Putamen (tissue), 1 donor: ENCODE measurements at regions not wholly inside any gene's neighbourhood (a gene's known extent, or its start where the extent isn't known, plus 50 kb on each side); places are given as distances from the start of the nearest gene placed in this dataset.
"Not testable (repeated sequence)": the region's sequence is repeated elsewhere in the genome, so short reads cannot be mapped to it uniquely, and the experiment has no call there.

Experiments
- DNase-seq: peaks from one replicate; pipeline ENCODE4 v3.0.0-alpha.2; 2016; ENCODE audit warnings: low spot score

GRCh38 chr14:42482345-42482971, 875.8 kb downstream of the LRFN5 start:
- not testable (repeated sequence) for DNase-seq

- not testable (repeated sequence) for DNase-seq
Observed at GRCh38 chr14:42481714-42482113, 875.0 kb downstream of the LRFN5 start.

- no peak for DNase-seq
Observed at GRCh38 chr14:42480255-42480654, 873.6 kb downstream of the LRFN5 start.

DNA sequence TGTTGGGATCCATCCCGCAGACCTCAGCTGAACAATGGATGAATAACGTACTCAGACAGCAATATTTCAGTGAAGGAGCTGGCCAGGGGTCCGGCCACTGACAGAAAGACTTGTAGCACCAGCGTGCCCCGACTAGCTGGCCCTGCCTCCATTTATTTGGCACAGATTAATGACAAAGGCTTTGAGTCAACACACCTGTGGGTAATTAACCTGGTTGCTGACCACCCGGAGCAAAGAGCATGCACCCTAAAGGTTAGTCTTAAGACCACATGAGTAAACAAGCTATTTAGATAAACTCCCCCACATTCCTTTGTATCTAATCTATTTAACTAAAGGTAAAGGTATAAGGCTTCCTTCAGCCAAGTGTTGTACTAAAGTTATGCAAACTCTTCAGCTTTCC, 868.6 kb downstream of the LRFN5 start:
- no peak for DNase-seq

DNA sequence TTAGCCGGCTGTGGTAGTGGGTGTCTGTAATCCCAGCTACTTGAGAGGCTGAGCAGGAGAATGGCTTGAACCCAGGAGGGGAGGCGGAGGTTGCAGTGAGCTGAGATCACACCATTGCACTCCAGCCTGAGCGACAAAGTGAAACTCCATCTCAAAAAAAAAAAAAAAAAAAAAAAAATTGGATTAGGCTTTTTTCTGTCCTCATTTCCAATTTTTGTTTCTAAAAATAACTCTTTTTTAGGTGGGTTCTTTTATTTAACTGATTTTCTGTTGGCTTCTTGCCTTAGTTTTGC, 863.7 kb downstream of the LRFN5 start:
- no peak for DNase-seq

- DNase-seq = no peak
Observed at GRCh38 chr14:42469637-42470426, 863.2 kb downstream of the LRFN5 start.

GRCh38 chr14:42460673-42461072, 854.0 kb downstream of the LRFN5 start:
- no peak for DNase-seq

GRCh38 chr14:42459171-42459685, 852.6 kb downstream of the LRFN5 start:
- DNase-seq = no peak

- no peak for DNase-seq
Observed at GRCh38 chr14:42441615-42442014, 834.9 kb downstream of the LRFN5 start.

- no peak for DNase-seq
Observed at GRCh38 chr14:42437809-42438208, 831.1 kb downstream of the LRFN5 start.

DNA sequence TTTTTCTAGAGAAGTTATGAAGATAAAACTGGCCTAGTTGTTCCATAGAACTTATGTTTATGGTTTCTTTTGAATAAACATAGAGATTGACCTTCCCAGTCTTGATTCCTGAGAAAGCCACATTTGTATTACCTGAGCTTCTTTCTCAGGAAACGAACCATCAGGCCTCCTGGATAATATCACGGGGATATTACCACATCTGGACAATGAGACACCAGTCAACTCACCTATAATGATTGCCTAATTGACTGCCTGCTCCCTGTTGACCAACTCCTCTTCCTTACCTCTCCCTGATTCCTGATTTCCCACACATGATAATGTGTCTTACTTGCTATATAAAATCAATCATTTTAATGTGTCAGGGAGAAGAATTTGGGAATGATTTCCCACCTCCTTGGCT, 822.7 kb downstream of the LRFN5 start:
- DNase-seq = no peak

GRCh38 chr14:42428996-42429395, 822.3 kb downstream of the LRFN5 start:
- no peak for DNase-seq

GRCh38 chr14:42424501-42424900, 817.8 kb downstream of the LRFN5 start:
- no peak for DNase-seq

GRCh38 chr14:42421377-42422078, 814.9 kb downstream of the LRFN5 start:
- DNase-seq = no peak

DNA sequence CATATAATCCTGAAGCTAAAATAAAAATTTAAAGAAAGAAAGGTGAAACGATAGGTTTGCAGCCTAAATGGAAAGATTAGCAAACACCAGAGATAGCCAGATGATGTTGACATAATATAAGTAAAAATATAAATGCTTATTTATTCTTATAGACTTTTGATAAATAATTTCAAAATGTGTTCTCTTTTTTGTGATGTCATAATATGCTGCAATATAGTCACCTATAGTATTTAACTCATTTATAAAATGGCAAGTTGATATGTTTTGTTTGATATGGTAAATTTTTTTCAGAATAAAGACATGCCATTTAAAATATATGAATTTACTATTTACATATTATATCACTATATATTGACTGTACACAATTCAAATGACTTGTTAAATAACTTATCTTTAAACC, 813.4 kb downstream of the LRFN5 start:
- DNase-seq = no peak

DNA sequence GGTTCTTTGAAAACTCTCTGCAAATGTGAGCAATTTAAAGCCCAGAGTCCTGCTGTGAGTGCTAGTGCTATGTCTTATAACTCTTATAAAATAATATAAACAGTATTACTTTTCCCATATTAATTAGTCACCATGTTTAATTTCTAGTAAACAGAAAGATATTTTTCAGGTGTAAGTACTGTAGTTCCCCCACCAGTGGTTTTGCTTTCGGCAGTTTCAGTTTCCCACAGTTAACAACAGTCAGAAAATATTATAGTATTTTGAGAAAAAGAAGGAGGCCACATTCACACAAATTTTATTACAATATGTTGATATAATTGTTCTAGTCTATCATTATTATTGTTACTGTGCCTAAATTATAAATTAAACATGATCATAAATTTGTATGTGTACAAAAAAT, 800.5 kb downstream of the LRFN5 start:
- DNase-seq = no peak

- DNase-seq = no peak
Observed at GRCh38 chr14:42391146-42391834, 784.6 kb downstream of the LRFN5 start.

DNA sequence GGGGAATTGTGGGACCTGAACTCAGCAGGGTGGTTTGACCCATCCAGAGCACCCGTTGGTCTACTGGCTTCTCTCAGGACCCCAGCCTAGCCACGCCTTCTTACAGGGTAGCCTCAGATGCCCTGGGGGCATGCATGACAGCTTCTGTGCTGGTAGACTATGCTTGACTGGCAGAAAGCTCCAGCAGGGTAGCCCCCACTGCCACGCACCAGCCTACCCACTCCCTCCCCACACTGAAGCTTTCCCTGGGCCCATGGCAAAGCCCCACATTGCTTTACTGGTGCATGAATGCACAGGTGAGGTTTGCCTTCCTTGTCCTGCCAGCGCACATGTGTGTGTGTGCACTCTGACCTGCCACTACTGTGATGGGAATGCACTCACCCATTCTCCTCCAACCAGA, 772.2 kb downstream of the LRFN5 start:
- no peak for DNase-seq

GRCh38 chr14:42378274-42378673, 771.6 kb downstream of the LRFN5 start:
- no peak for DNase-seq

DNA sequence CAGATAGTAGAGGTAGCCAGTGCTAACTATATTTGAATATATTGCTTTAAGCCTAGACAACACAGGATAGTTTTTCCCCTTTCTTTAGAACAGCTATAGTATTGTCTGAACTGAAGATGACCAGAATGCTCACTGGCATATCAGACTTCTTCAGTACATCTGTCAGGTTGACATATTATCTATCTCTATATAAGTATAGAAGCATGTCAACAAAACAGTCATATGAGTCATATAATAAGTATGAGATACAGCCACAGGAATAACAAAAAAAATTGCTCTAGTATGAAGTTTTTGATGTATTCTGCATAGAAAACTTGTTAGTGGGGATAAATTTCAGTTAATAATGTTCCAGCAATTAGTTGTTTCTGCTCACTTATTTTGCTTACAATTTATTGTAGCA, 767.7 kb downstream of the LRFN5 start:
- no peak for DNase-seq

GRCh38 chr14:42370056-42370455, 763.4 kb downstream of the LRFN5 start:
- no peak for DNase-seq

DNA sequence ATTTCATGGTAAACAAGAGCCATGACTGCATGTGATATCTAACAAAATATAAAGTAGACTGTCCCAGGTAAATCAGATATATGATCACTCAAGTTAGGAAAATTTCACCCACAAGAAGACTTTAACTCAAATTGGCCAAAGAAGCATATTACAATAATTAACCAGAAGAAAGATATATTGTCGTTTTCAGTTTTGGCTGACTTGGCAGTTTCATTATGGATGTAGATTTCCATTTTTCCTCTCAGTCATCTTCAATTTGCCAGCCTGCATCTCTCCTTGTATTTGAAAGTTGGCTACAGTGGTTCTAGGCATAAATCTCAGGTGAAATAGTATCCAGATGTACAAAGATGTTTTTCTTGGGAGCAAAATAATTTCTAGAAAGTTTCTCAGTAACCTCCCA, 761.6 kb downstream of the LRFN5 start:
- no peak for DNase-seq

DNA sequence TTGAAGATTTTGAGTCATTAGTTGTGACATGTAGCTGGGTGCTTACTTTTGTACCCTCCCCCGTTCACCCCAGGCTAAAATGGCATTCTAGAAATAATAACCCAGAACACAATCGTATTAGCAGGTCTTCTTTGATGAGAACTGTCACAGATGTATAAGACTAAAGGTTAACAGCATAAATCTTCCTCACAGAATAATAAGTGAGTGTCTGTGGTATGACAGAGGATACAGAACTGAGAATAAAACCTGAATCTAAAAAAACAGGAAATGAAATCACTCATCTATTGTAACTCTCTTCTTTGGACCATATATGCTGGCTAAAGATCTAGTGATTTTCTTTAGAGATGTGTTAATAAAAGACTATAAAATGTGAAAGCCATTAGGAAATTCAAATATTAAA, 746.6 kb downstream of the LRFN5 start:
- DNase-seq = no peak
